Right lobe of liver (tissue), 4 donors: ENCODE measurements at regions not wholly inside any gene's neighbourhood (a gene's known extent, or its start where the extent isn't known, plus 50 kb on each side); places are given as distances from the start of the nearest gene placed in this dataset.

Experiments
- POLR2A ChIP-seq: fragments of 450-650 bp; IDR thresholded peaks from one replicate; pipeline ENCODE4 v1.6.1; 2017; ENCODE audit warnings: antibody characterized with exemption, mild to moderate bottlenecking
- TF ChIP-seq, protein P1 (sequence below), 4 donors: fragments of 200-600 bp in 3 of 4; fragments of 450-650 bp in 1 of 4; IDR thresholded peaks; one replicate each; pipeline versions ENCODE4 v1.5.1 to v1.8.0; 2016 to 2022; ENCODE audit warnings: antibody characterized with exemption in 4 of 4, mild to moderate bottlenecking in 2 of 4
- donor health status: DM: no; HTN: no; CAD: no.
- donor health status: DM: no; HTN: no; CAD: no.
- donor health status: DM: no; HTN: yes; CAD: no.

DNA sequence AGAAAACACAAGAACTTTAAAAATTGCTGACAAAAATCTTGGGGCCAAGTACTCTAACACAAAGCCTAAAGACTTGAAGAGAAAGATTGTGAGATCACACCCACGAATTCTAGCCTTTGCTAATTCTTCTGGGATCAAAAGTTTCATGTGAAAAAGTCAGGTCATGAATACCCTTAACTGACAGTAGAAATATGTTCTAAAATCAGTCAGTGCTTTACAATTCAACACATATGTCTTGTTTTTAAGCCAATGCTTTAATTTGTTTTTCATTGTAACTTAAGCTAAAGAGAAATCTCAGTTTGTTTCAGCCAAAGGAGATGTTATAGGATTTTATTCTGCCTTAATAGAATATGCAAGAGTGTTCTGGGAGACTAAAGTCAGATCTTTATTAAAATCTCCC, 78.2 kb upstream of the PLEKHG1 start:
- TF ChIP-seq, protein P1, sequence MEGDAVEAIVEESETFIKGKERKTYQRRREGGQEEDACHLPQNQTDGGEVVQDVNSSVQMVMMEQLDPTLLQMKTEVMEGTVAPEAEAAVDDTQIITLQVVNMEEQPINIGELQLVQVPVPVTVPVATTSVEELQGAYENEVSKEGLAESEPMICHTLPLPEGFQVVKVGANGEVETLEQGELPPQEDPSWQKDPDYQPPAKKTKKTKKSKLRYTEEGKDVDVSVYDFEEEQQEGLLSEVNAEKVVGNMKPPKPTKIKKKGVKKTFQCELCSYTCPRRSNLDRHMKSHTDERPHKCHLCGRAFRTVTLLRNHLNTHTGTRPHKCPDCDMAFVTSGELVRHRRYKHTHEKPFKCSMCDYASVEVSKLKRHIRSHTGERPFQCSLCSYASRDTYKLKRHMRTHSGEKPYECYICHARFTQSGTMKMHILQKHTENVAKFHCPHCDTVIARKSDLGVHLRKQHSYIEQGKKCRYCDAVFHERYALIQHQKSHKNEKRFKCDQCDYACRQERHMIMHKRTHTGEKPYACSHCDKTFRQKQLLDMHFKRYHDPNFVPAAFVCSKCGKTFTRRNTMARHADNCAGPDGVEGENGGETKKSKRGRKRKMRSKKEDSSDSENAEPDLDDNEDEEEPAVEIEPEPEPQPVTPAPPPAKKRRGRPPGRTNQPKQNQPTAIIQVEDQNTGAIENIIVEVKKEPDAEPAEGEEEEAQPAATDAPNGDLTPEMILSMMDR (IDR thresholded peaks at IDR 0.05): no peak
- TF ChIP-seq POLR2A: no peak
